ENCODE measurements at regions not wholly inside any gene's neighbourhood (a gene's known extent, or its start where the extent isn't known, plus 50 kb on each side); places are given as distances from the start of the nearest gene placed in this dataset.

DNA sequence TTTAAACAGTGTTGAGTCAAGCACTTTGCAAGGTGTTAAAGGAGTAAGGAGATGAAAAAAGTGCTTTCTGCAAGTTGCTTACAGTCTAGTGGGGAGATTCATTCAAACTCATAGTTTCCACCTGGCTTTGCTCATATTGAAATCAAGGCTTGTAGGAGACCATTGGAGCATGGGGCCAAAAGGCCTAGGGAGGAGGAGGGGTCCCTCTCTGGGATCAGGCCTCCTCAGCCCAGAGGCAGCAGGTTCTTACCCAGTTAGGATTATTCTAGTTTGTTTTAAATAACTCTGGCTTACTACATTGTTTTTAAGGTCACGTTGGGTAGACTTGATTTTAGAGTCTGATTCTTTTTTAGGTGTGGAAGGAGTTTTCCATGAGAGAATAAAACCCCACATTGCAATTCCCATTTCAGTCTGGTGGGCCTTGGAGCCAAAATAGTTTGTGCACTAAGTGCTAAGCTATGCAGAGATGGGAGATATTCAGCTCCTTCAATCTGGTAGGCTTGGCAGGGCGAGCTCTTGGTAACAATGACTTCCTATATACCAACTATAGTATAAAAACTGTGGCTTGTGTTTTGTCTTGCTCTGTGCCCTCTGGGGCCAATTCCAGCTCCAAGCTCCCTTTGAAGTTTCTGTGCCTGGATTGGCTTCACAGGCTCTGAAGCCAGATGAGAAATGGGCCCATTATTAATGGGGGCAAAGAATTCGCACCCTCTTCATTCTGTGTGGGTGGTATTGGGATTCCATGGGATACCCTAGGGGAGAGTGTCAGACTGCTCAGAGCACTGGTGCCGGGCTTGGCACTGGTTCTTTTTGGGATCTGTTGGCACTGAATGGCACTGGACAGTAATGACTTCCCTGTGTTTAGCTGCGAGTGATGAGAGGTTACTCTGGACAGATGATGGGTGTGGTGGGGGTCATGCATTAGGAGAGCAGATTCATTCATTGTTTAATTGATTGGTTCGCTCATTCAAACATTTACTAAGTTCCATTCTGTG, 301.1 kb downstream of the MYCN start:
- DNase-seq (ENCODE audit: extremely low spot score) = no peak
- no peak for TF ChIP-seq HDGF (IDR thresholded peaks at IDR 0.05; ENCODE audit: borderline replicate concordance)
- no peak for TF ChIP-seq FOXK2 (IDR thresholded peaks at IDR 0.05)
- TF ChIP-seq FOXM1 (IDR thresholded peaks at IDR 0.05; ENCODE audit: borderline replicate concordance) = no peak
- TF ChIP-seq CTBP1 (IDR thresholded peaks at IDR 0.05; ENCODE audit: borderline replicate concordance) = no peak
- no peak for TF ChIP-seq SP1 (IDR thresholded peaks at IDR 0.05)
- TF ChIP-seq LEF1 (IDR thresholded peaks at IDR 0.05; ENCODE audit: borderline replicate concordance) = no peak
- TF ChIP-seq SUZ12 (IDR thresholded peaks at IDR 0.05) = no peak
- TF ChIP-seq ELF4 (IDR thresholded peaks at IDR 0.05) = no peak
- TF ChIP-seq TARDBP (IDR thresholded peaks at IDR 0.05) = no peak
- TF ChIP-seq BHLHE40 (IDR thresholded peaks at IDR 0.05; ENCODE audit: borderline replicate concordance) = no peak
- no peak for TF ChIP-seq L3MBTL2 (conservative IDR thresholded peaks at IDR 0.05)
- TF ChIP-seq ZNF384 (IDR thresholded peaks at IDR 0.05) = no peak
- no peak for TF ChIP-seq FOXA1 (IDR thresholded peaks at IDR 0.05)
- TF ChIP-seq NFRKB (IDR thresholded peaks at IDR 0.05) = no peak
- TF ChIP-seq PKNOX1 (IDR thresholded peaks at IDR 0.05) = no peak
- TF ChIP-seq ARNT (IDR thresholded peaks at IDR 0.05) = no peak
- ChIA-PET CTCF (no interaction called here), POLR2A (no interaction called here)

- no peak for DNase-seq (ENCODE audit: extremely low spot score)
- no peak for TF ChIP-seq ZNF384 (IDR thresholded peaks at IDR 0.05)
- no peak for TF ChIP-seq ARNT (IDR thresholded peaks at IDR 0.05)
- TF ChIP-seq L3MBTL2 (conservative IDR thresholded peaks at IDR 0.05) = no peak
- no peak for TF ChIP-seq HDGF (IDR thresholded peaks at IDR 0.05; ENCODE audit: borderline replicate concordance)
- no peak for TF ChIP-seq NFRKB (IDR thresholded peaks at IDR 0.05)
- no peak for TF ChIP-seq SP1 (IDR thresholded peaks at IDR 0.05)
- no peak for TF ChIP-seq FOXM1 (IDR thresholded peaks at IDR 0.05; ENCODE audit: borderline replicate concordance)
- POLR2A ChIA-PET = interaction anchor here (0.6 kb wide), 1 partner anchor 38 kb away, joined by 6 read pairs; no protein-coding TSS in a partner anchor
- CTCF ChIA-PET = interaction anchor here (0.7 kb wide), 1 partner anchor 248 kb away, joined by 3 read pairs; no protein-coding TSS in a partner anchor
Observed at GRCh38 chr2:16240402-16240801, 300.1 kb downstream of the MYCN start.

DNA sequence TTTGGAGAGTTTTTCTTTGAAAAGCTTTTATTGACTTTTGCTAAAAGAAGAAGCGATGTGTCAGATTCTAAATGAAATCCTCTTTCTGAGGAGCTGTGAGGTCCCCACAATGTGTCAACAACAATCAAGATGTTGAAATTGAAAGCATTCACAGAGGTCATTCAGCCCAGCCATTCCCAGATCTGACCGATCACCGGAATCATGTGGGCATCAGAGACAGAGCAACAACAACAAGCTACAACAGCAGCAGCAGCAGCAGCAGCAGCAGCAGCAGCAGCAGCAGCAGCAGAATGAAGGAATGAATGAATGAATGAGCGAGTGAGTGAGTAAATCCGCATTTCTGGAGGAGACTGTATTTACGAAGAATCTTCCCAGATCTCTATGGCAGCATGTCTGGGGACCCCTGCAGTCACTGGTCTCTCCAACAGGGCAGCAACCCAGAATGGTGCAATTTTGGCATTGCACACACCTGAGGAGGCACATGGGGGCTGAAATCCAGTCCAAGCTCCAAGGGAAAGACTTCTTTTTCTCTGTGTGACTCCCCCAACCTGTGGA, 299.0 kb downstream of the MYCN start:
- CTCF ChIA-PET = no interaction called here
- POLR2A ChIA-PET = no interaction called here
- TF ChIP-seq ZNF384 (IDR thresholded peaks at IDR 0.05) (no peak), FOXA1 (IDR thresholded peaks at IDR 0.05) (no peak), FOXK2 (IDR thresholded peaks at IDR 0.05) (no peak), CTBP1 (IDR thresholded peaks at IDR 0.05; ENCODE audit: borderline replicate concordance) (no peak), TARDBP (IDR thresholded peaks at IDR 0.05) (no peak), LEF1 (IDR thresholded peaks at IDR 0.05; ENCODE audit: borderline replicate concordance) (no peak), PKNOX1 (IDR thresholded peaks at IDR 0.05) (no peak), NFRKB (IDR thresholded peaks at IDR 0.05) (no peak)
- DNase-seq (ENCODE audit: extremely low spot score) = no peak

DNA sequence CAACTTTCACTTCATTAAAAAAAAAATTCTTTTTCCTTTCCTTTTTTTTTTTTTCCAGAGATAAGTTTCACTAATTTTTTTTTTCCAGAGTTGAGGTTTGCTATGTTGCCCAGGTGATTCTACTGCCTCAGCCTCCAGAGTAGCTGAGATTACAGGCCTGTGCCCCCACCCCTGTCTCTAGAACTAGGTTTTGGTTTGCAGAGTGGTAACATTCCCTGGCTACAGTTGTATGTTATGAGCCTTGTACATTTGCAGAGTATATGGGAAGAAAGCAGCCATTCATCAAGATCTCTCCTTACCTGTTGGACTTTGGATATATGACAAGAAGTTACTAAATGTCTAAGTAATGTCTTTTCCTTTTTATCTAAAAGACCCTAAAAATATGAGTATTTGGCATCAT, 298.4 kb downstream of the MYCN start:
- POLR2A ChIA-PET = no interaction called here
- CTCF ChIA-PET = no interaction called here
- no peak for DNase-seq (ENCODE audit: extremely low spot score)
- no peak for TF ChIP-seq FOXK2 (IDR thresholded peaks at IDR 0.05)
- no peak for TF ChIP-seq HDGF (IDR thresholded peaks at IDR 0.05; ENCODE audit: borderline replicate concordance)
- TF ChIP-seq SUZ12 (IDR thresholded peaks at IDR 0.05) = no peak
- no peak for TF ChIP-seq ARNT (IDR thresholded peaks at IDR 0.05)
- TF ChIP-seq SP1 (IDR thresholded peaks at IDR 0.05) = no peak
- no peak for TF ChIP-seq FOXA1 (IDR thresholded peaks at IDR 0.05)
- TF ChIP-seq ZNF384 (IDR thresholded peaks at IDR 0.05) = no peak
- no peak for TF ChIP-seq TARDBP (IDR thresholded peaks at IDR 0.05)
- TF ChIP-seq FOXM1 (IDR thresholded peaks at IDR 0.05; ENCODE audit: borderline replicate concordance) = no peak
- no peak for TF ChIP-seq PKNOX1 (IDR thresholded peaks at IDR 0.05)
- TF ChIP-seq BHLHE40 (IDR thresholded peaks at IDR 0.05; ENCODE audit: borderline replicate concordance) = no peak
- no peak for TF ChIP-seq NFRKB (IDR thresholded peaks at IDR 0.05)
- TF ChIP-seq LEF1 (IDR thresholded peaks at IDR 0.05; ENCODE audit: borderline replicate concordance) = no peak

DNA sequence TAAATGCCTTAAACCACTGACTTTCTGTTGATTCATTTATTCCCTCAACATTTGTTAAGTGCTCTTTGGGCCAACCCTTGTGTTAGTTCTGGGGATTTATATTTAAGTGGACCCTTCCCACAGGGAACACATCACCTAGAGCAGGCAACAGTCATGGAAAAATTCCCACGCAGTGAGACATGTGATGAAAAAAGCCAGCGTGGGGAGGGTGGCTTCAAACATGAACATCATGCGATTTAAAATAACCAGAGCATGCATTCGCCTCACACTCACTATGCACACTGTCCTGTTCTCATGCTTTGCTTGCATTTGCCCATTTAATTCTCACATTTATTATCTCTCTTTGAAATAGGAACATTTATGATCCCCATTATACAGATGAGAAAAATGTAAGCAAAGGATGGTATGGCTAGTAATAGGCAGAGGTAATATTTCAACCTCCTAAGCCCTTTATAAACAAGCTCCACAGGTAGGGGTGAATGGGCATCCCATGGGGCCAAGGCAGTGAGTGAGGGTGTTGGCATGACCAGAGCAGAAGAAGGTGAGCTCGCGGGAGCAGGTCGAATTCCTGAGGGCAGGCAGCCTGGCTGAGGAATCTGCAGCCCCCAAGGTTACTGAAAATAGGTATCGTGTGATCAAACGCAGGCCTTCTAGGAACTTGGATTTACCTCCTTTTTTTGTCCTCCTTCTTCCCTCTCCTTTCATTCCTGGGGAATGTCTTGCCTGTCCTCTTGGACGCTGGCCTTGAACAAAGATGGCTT, 297.8 kb downstream of the MYCN start:
- no peak for TF ChIP-seq PKNOX1 (IDR thresholded peaks at IDR 0.05)
- TF ChIP-seq SP1 (IDR thresholded peaks at IDR 0.05) = no peak
- TF ChIP-seq L3MBTL2 (conservative IDR thresholded peaks at IDR 0.05) = no peak
- TF ChIP-seq CTBP1 (IDR thresholded peaks at IDR 0.05; ENCODE audit: borderline replicate concordance) = no peak
- TF ChIP-seq ZNF384 (IDR thresholded peaks at IDR 0.05) = no peak
- TF ChIP-seq FOXA1 (IDR thresholded peaks at IDR 0.05) = no peak
- no peak for TF ChIP-seq NFRKB (IDR thresholded peaks at IDR 0.05)
- TF ChIP-seq TARDBP (IDR thresholded peaks at IDR 0.05) = no peak
- TF ChIP-seq SUZ12 (IDR thresholded peaks at IDR 0.05) = no peak
- no peak for TF ChIP-seq FOXM1 (IDR thresholded peaks at IDR 0.05; ENCODE audit: borderline replicate concordance)
- no peak for TF ChIP-seq LEF1 (IDR thresholded peaks at IDR 0.05; ENCODE audit: borderline replicate concordance)
- ChIA-PET CTCF (no interaction called here), POLR2A (no interaction called here)
- DNase-seq (ENCODE audit: extremely low spot score) = no peak
